Nucleus accumbens (tissue), 56 donors: ENCODE measurements at regions not wholly inside any gene's neighbourhood (a gene's known extent, or its start where the extent isn't known, plus 50 kb on each side); places are given as distances from the start of the nearest gene placed in this dataset.
A peak's percentile ranks its signal among the peaks of the same experiment; 100 is the strongest.

Experiments
- DNase-seq, 56 donors: peaks; one replicate each; lab custom pipeline; 2025; lab: John Stamatoyannopoulos, UW

- no peak for DNase-seq
These were observed 110.9 kb upstream of the ADAMTSL1 start for GRCh38 chr9:18362901-18363685.

- no peak for DNase-seq
These were observed 108.3 kb upstream of the ADAMTSL1 start for GRCh38 chr9:18365651-18366050.

GRCh38 chr9:18366184-18366583 lies 107.8 kb upstream of the ADAMTSL1 start:
- DNase-seq, result no peak

- DNase-seq, result no peak
These were observed 105.7 kb upstream of the ADAMTSL1 start for GRCh38 chr9:18368206-18368605.

GRCh38 chr9:18371141-18371540 lies 102.8 kb upstream of the ADAMTSL1 start:
- DNase-seq, result no peak

- DNase-seq, result no peak
These were observed 102.3 kb upstream of the ADAMTSL1 start for GRCh38 chr9:18371621-18372020.

- DNase-seq, result no peak
These were observed 94.7 kb upstream of the ADAMTSL1 start for GRCh38 chr9:18379073-18379811.

- no peak for DNase-seq
These were observed 91.7 kb upstream of the ADAMTSL1 start for GRCh38 chr9:18382243-18382642.

- no peak for DNase-seq
These were observed 89.9 kb upstream of the ADAMTSL1 start for GRCh38 chr9:18384066-18384465.

GRCh38 chr9:18385696-18386490 lies 88.1 kb upstream of the ADAMTSL1 start:
- peak in 3 of 56 donors; percentile 2 to 38 (median 17) for DNase-seq

GRCh38 chr9:18390393-18390792 lies 83.6 kb upstream of the ADAMTSL1 start:
- no peak for DNase-seq

- DNase-seq, result peak in 13 of 56 donors; percentile 3 to 44 (median 18)
These were observed 80.4 kb upstream of the ADAMTSL1 start for GRCh38 chr9:18393340-18394130.

- no peak for DNase-seq
These were observed 79.1 kb upstream of the ADAMTSL1 start for GRCh38 chr9:18394847-18395351.

- DNase-seq, result no peak
These were observed 77.7 kb upstream of the ADAMTSL1 start for GRCh38 chr9:18396102-18396728.

GRCh38 chr9:18397076-18397475 lies 76.9 kb upstream of the ADAMTSL1 start:
- no peak for DNase-seq

- DNase-seq, result no peak
These were observed 75.9 kb upstream of the ADAMTSL1 start for GRCh38 chr9:18398038-18398437.

GRCh38 chr9:18404434-18405029 lies 69.4 kb upstream of the ADAMTSL1 start:
- DNase-seq, result no peak

GRCh38 chr9:18405240-18405639 lies 68.7 kb upstream of the ADAMTSL1 start:
- no peak for DNase-seq

- DNase-seq, result no peak
These were observed 63.0 kb upstream of the ADAMTSL1 start for GRCh38 chr9:18410983-18411382.
